A673 (cell line): ENCODE measurements at regions not wholly inside any gene's neighbourhood (a gene's known extent, or its start where the extent isn't known, plus 50 kb on each side); places are given as distances from the start of the nearest gene placed in this dataset.

Experiments
- CTCF ChIP-seq: fragments of 300-800, 200-600 bp; sonication (generic); conservative IDR thresholded peaks from 2 replicates; pipeline ENCODE4 v1.5.1; 2017; ENCODE audit warnings: low read depth, mild to moderate bottlenecking, antibody characterized with exemption, low read length, moderate library complexity, mixed read lengths
- EZH2 ChIP-seq: fragments of 200-600 bp; sonication (generic); IDR thresholded peaks from 2 replicates; pipeline ENCODE4 v1.6.1; 2017; ENCODE audit warnings: borderline replicate concordance, low read depth, mild to moderate bottlenecking, mixed read lengths, antibody characterized with exemption, low read length; ENCODE audit not compliant: poor library complexity, severe bottlenecking

GRCh38 chr2:14272396-14273075, 360.0 kb upstream of the LRATD1 start:
- TF ChIP-seq CTCF: no peak
- TF ChIP-seq EZH2: no peak
